Suprapubic skin (tissue), 4 donors: ENCODE measurements at regions not wholly inside any gene's neighbourhood (a gene's known extent, or its start where the extent isn't known, plus 50 kb on each side); places are given as distances from the start of the nearest gene placed in this dataset.

Experiments used
- DNase-seq, 2 donors: peaks; one replicate each; pipeline ENCODE4 v3.0.0-alpha.2; 2019; ENCODE audit warnings: low spot score in 2 of 2
- H3K27ac ChIP-seq: fragments of 200-600 bp; sonication (generic); one replicate; pipeline ENCODE4 v1.5.1; 2019
- H3K27me3 ChIP-seq: fragments of 200-600 bp; sonication (generic); one replicate; pipeline ENCODE4 v1.5.1; 2019
- H3K36me3 ChIP-seq: fragments of 200-600 bp; sonication (generic); one replicate; pipeline ENCODE4 v1.5.1; 2019
- H3K4me1 ChIP-seq: fragments of 200-600 bp; sonication (generic); one replicate; pipeline ENCODE4 v1.5.1; 2019
- H3K4me3 ChIP-seq: fragments of 200-600 bp; sonication (generic); one replicate; pipeline ENCODE4 v1.5.1; 2019; ENCODE audit warnings: mild to moderate bottlenecking
- H3K9me3 ChIP-seq: fragments of 200-600 bp; sonication (generic); one replicate; pipeline ENCODE4 v1.5.1; 2019
- EP300 ChIP-seq: sonication (generic); formaldehyde crosslinking; IDR thresholded peaks from one replicate; pipeline ENCODE4 v1.6.1; 2017; ENCODE audit warnings: antibody characterized with exemption
- POLR2A ChIP-seq, 2 donors: fragments of 450-650 bp; IDR thresholded peaks; one replicate each; pipeline ENCODE4 v1.6.1; 2017; ENCODE audit warnings: antibody characterized with exemption in 2 of 2, mild to moderate bottlenecking in 2 of 2, moderate library complexity in 2 of 2
- POLR2AphosphoS5 ChIP-seq, 3 donors: sonication (generic); formaldehyde crosslinking; IDR thresholded peaks; one replicate each; pipeline ENCODE4 v1.6.1; 2017; ENCODE audit warnings: antibody characterized with exemption in 3 of 3
- WGBS: methylation state at CpG from one replicate; pipeline ENCODE4 v1.1.5; 2018; 5-methylcytosine and 5-hydroxymethylcytosine counted together
- TF ChIP-seq, protein P1 (sequence below), 2 donors: fragments of 200-600 bp in 1 of 2; fragments of 450-650 bp in 1 of 2; sonication (generic) in 1 of 2; IDR thresholded peaks; one replicate each; pipeline ENCODE4 v1.5.1; 2016 to 2019; ENCODE audit warnings: antibody characterized with exemption in 2 of 2, mild to moderate bottlenecking in 1 of 2, moderate library complexity in 1 of 2

DNA sequence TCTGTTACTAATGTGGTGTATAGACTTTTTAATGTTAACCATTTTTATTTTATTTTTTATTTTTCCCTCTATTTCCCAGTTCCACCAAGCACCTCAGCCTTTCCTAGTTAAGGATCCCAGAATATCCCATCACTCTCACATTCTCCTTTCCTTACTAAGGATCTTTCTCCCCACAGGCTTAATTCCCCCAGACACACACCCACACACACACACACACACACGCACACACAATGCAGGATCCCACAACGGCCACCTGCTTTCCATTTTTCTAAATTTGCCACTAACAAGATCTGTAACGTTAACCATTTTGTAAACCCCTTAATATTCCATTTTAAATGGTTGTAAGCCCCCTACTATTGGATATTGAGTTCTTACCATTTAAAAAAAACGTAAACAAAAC is 404.1 kb downstream of the ZIC1 start:
- DNase-seq, result no peak
- WGBS, result 75% methylated on average over 4 of the region's 4 CpGs

DNA sequence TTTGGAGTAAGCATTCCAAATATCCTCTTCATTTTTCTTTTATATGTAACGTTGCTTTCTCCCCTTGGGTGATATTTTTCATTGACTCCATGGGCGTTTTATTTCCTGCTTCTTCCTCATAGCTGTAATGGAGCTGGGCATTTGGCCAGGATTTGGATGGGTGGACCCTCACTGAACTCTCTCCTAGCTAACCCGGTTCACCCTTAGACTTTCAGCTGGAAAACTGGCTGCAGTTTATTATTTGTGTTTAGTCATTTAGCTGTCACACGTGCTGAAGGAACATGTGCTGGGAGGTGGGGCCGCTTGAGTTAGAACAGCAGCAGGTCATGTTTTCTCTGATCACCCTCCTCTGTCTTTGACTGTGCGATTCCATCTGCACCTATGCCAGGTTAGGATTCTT is 407.6 kb downstream of the ZIC1 start:
- Histone ChIP-seq H3K9me3 (no peaks in the 10 kb centered on the region), H3K27ac (no peak overlapping the region), H3K36me3 (no peaks in the 10 kb centered on the region), H3K4me1 (no peaks in the 10 kb centered on the region), H3K4me3 (no peak overlapping the region), H3K27me3 (no peaks in the 10 kb centered on the region)
- no peak for TF ChIP-seq EP300
- TF ChIP-seq POLR2AphosphoS5 (IDR thresholded peaks at IDR 0.05), result no peak
- no peak for TF ChIP-seq POLR2A (IDR thresholded peaks at IDR 0.05)
- TF ChIP-seq, protein P1, sequence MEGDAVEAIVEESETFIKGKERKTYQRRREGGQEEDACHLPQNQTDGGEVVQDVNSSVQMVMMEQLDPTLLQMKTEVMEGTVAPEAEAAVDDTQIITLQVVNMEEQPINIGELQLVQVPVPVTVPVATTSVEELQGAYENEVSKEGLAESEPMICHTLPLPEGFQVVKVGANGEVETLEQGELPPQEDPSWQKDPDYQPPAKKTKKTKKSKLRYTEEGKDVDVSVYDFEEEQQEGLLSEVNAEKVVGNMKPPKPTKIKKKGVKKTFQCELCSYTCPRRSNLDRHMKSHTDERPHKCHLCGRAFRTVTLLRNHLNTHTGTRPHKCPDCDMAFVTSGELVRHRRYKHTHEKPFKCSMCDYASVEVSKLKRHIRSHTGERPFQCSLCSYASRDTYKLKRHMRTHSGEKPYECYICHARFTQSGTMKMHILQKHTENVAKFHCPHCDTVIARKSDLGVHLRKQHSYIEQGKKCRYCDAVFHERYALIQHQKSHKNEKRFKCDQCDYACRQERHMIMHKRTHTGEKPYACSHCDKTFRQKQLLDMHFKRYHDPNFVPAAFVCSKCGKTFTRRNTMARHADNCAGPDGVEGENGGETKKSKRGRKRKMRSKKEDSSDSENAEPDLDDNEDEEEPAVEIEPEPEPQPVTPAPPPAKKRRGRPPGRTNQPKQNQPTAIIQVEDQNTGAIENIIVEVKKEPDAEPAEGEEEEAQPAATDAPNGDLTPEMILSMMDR (IDR thresholded peaks at IDR 0.05), result no peak
- WGBS, result 16% methylated on average over 6 of the region's 6 CpGs
- no peak for DNase-seq

More for the DNA sequence above, 404.1 kb downstream of the ZIC1 start:
- no peaks in the 10 kb centered on the region for H3K36me3 ChIP-seq
- H3K27ac ChIP-seq, result no peak overlapping the region
- H3K4me3 ChIP-seq, result no peak overlapping the region
- no peaks in the 10 kb centered on the region for H3K4me1 ChIP-seq
- TF ChIP-seq POLR2A (IDR thresholded peaks at IDR 0.05) (no peak), POLR2AphosphoS5 (IDR thresholded peaks at IDR 0.05) (no peak), EP300 (no peak)
- TF ChIP-seq, protein P1 (IDR thresholded peaks at IDR 0.05), result no peak
- no peaks in the 10 kb centered on the region for H3K9me3 ChIP-seq
- no peaks in the 10 kb centered on the region for H3K27me3 ChIP-seq

DNA sequence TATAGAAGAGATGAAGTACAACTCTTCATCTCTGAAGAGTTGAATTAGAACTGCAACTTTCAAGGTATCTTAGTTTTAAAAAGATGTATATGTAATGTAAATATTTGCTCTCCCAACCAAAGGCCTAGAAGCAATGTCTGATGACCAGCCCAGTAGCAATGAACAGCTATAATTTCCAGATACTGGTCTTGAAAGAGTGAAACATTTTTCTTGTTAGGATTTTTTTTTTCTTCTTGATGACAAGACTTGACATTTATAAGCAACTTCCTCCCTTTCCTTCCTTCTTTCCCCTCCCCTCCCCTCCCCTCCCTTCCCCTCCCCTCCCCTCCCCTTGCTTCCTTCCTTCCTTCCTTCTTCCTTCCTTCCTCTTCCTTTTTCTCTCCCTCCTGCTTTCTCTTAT is 423.4 kb downstream of the ZIC1 start:
- DNase-seq, result no peak
- Histone ChIP-seq H3K27ac (no peak overlapping the region), H3K4me1 (no peaks in the 10 kb centered on the region), H3K9me3 (no peaks in the 10 kb centered on the region), H3K27me3 (no peaks in the 10 kb centered on the region), H3K4me3 (no peak overlapping the region), H3K36me3 (no peaks in the 10 kb centered on the region)
- TF ChIP-seq POLR2AphosphoS5 (IDR thresholded peaks at IDR 0.05), result no peak
- TF ChIP-seq POLR2A (IDR thresholded peaks at IDR 0.05), result no peak
- TF ChIP-seq EP300, result no peak
- TF ChIP-seq, protein P1 (IDR thresholded peaks at IDR 0.05), result no peak

DNA sequence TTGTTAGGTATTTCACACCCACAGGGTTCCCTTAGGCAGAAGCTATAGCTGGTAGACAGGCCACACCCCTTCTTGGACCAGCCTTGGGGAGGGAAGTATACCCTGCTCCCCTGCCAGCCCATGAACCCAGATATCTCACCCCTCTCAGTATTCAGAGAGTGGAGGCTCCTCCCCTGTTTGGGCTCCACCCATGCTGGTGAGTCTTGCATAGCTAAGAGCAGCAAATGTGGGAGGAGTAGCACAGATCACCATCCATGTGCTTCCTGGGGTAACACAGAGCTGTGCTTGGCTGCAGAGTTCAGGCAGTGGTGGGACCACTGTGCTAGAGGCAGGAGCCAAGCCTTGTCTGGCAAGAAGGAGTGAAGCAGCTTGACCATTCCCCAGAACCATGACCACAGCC is 427.2 kb downstream of the ZIC1 start:
- no peaks in the 10 kb centered on the region for H3K36me3 ChIP-seq
- H3K27me3 ChIP-seq, result no peaks in the 10 kb centered on the region
- TF ChIP-seq POLR2AphosphoS5 (IDR thresholded peaks at IDR 0.05), result no peak
- no peak for TF ChIP-seq POLR2A (IDR thresholded peaks at IDR 0.05)
- no peak for TF ChIP-seq EP300
- TF ChIP-seq, protein P1 (IDR thresholded peaks at IDR 0.05), result no peak
- no peaks in the 10 kb centered on the region for H3K9me3 ChIP-seq
- H3K4me3 ChIP-seq, result no peak overlapping the region
- H3K4me1 ChIP-seq, result no peaks in the 10 kb centered on the region
- no peak overlapping the region for H3K27ac ChIP-seq
- no peak for DNase-seq

DNA sequence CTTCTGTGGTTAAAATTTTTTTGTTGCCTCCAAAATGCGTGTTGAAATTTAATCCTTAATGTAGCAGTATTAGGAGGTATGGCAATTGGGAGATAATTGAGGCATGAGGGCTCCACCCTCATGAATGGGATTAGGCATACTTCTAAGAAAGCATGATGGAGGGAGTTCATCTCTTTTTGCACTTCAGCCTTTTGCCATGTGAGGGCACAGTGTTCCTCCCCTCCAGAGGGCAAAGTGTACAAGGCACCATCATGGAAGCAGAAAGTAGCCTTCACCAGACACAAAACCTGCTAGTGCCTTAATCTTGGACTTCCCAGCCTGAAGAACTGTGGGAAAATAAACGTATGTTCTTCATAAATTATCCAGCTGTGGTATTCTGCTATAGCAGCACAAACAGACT is 429.5 kb downstream of the ZIC1 start:
- Histone ChIP-seq H3K9me3 (no peaks in the 10 kb centered on the region), H3K4me1 (no peaks in the 10 kb centered on the region), H3K27me3 (no peaks in the 10 kb centered on the region), H3K4me3 (no peak overlapping the region), H3K36me3 (no peaks in the 10 kb centered on the region), H3K27ac (no peak overlapping the region)
- DNase-seq, result no peak
- WGBS, result 77% methylated on average over 2 of the region's 2 CpGs
- TF ChIP-seq POLR2AphosphoS5 (IDR thresholded peaks at IDR 0.05), result no peak
- no peak for TF ChIP-seq POLR2A (IDR thresholded peaks at IDR 0.05)
- TF ChIP-seq EP300, result no peak
- TF ChIP-seq, protein P1 (IDR thresholded peaks at IDR 0.05), result no peak
